ENCODE measurements at regions not wholly inside any gene's neighbourhood (a gene's known extent, or its start where the extent isn't known, plus 50 kb on each side); places are given as distances from the start of the nearest gene placed in this dataset.
A peak's percentile ranks its signal among the peaks of the same experiment; 100 is the strongest.

- ChIA-PET CTCF (no interaction called here), RAD21 (ENCODE audit: low non-redundant PET in 1 of 2, low total read pairs in 2 of 2, uncharacterized antibody in 2 of 2, unreplicated experiment in 2 of 2) (no interaction called here)
- intact Hi-C loops (cut with micrococcal nuclease): no loop called here
These were observed 357.7 kb upstream of the PCDH7 start for GRCh38 chr4:30362436-30362835.

More at GRCh38 chr4:30362436-30362835, 357.7 kb upstream of the PCDH7 start:
- Histone ChIP-seq H3K4me3 (replicated peaks in 1 of 2; ENCODE audit: low read depth in 1 of 2, low read length in 2 of 2) (no peak overlapping the region), H3K36me3 (ENCODE audit: control insufficient read depth in 1 of 2, insufficient read depth in 2 of 2, low read length in 2 of 2) (no peaks in the 10 kb centered on the region), H4K20me1 (ENCODE audit: insufficient read depth) (no peaks in the 10 kb centered on the region), H3K9ac (ENCODE audit: low read length) (no peak overlapping the region), H3K4me2 (ENCODE audit: low read length) (no peak overlapping the region), H3K9me2 (ENCODE audit: insufficient read depth) (no peaks in the 10 kb centered on the region), H3K9me3 (ENCODE audit: control insufficient read depth in 1 of 2, insufficient read depth in 1 of 2, low read depth in 1 of 2, low read length in 2 of 2) (no peaks in the 10 kb centered on the region), H3K27me3 (ENCODE audit: insufficient read depth, low read length) (no peaks in the 10 kb centered on the region), H3K4me1 (ENCODE audit: control insufficient read depth in 1 of 2, insufficient read depth in 2 of 2, low read length in 2 of 2) (no peaks in the 10 kb centered on the region), H2AFZ (ENCODE audit: low read depth, low read length, poor library complexity, severe bottlenecking) (peak overlapping the region; percentile 31), H3K79me2 (ENCODE audit: insufficient read depth, low read length) (no peaks in the 10 kb centered on the region), H3K27ac (ENCODE audit: low read depth, low read length) (no peak overlapping the region)
- ATAC-seq (no peak), DNase-seq (ENCODE audit: low read depth, low spot score) (no peak)
- BruUV-seq (replicated peaks): no TSS peak
- POLR2A ChIA-PET: no interaction called here
- TF ChIP-seq TCF7L2 (IDR thresholded peaks at IDR 0.05; ENCODE audit: borderline replicate concordance, extremely low read depth, insufficient read depth, insufficient read length): no peak
- no peak for TF ChIP-seq ELF1 (IDR thresholded peaks at IDR 0.05; ENCODE audit: borderline replicate concordance, low read depth)
- TF ChIP-seq ZBTB33 (IDR thresholded peaks at IDR 0.05; ENCODE audit: extremely low read depth, insufficient replicate concordance, low read length): no peak
- no peak for TF ChIP-seq CTCF (IDR thresholded peaks at IDR 0.05 in 2 of 3, conservative IDR thresholded peaks at IDR 0.05 in 1 of 3; ENCODE audit: borderline replicate concordance in 1 of 3, insufficient read depth in 1 of 3, low read depth in 2 of 3, low read length in 2 of 3)
- no peak for TF ChIP-seq FOSL1 (IDR thresholded peaks at IDR 0.05; ENCODE audit: low read depth)
- no peak for TF ChIP-seq POLR2A (IDR thresholded peaks at IDR 0.05; ENCODE audit: borderline replicate concordance, extremely low read depth, insufficient read depth, insufficient read length)
- no peak for TF ChIP-seq REST (IDR thresholded peaks at IDR 0.05; ENCODE audit: low read depth)
- no peak for TF ChIP-seq ZFX (IDR thresholded peaks at IDR 0.05)
- no peak for TF ChIP-seq SRF (IDR thresholded peaks at IDR 0.05; ENCODE audit: low read depth)
- no peak for TF ChIP-seq EZH2 (IDR thresholded peaks at IDR 0.05)

Data from HCT116 (cell line).